ENCODE measurements at regions not wholly inside any gene's neighbourhood (a gene's known extent, or its start where the extent isn't known, plus 50 kb on each side); places are given as distances from the start of the nearest gene placed in this dataset.
A peak's percentile ranks its signal among the peaks of the same experiment; 100 is the strongest.
"Not testable (repeated sequence)": the region's sequence is repeated elsewhere in the genome, so short reads cannot be mapped to it uniquely, and the experiment has no call there.

DNA sequence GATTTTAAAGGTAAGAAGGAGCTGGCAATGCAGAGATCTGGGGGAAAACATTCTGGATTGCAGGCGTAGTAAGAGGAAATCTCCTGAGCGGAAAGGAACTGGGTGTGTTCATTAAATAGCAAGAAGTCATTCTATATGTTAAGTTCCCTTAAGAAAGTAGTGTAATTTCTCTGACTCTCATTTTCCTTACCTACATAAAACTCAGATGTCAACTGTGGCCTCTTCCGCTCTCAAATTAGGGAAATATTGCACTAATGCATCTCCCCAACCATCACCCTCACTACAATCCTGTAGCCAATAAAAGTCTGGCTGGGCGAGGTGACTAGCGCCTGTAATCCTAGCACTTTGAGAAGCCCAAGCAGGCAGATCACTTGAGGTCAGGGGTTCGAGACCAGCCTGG is 89.0 kb upstream of the CDC42EP3 start:
- no peak overlapping the region for H3K4me2 ChIP-seq (ENCODE audit: low read depth, low read length, poor library complexity, severe bottlenecking)
- H3K9me2 ChIP-seq (replicated peaks; ENCODE audit: low read depth, low read length), result no peaks in the 10 kb centered on the region
- no peak overlapping the region for H2AFZ ChIP-seq (ENCODE audit: low read length)
- H3K9ac ChIP-seq (ENCODE audit: low read depth, low read length, poor library complexity, severe bottlenecking), result no peak overlapping the region
- H3K36me3 ChIP-seq (ENCODE audit: insufficient read depth, low read length), result no peaks in the 10 kb centered on the region
- no peaks in the 10 kb centered on the region for H3K9me3 ChIP-seq (ENCODE audit: insufficient read depth, low read depth, low read length)
- no peak for TF ChIP-seq EZH2phosphoT487 (IDR thresholded peaks at IDR 0.05; ENCODE audit: borderline replicate concordance)
- TF ChIP-seq CTCF (conservative IDR thresholded peaks at IDR 0.05; ENCODE audit: low read length), result no peak
- no peaks in the 10 kb centered on the region for H3F3A ChIP-seq (ENCODE audit: low read depth)
- H3K79me2 ChIP-seq (ENCODE audit: insufficient read depth, low read length), result no peaks in the 10 kb centered on the region
- no peak overlapping the region for H3K4me3 ChIP-seq (ENCODE audit: low read length, poor library complexity, severe bottlenecking)
- no peaks in the 10 kb centered on the region for H3K27me3 ChIP-seq (ENCODE audit: insufficient read depth, low read length, poor library complexity, severe bottlenecking)
- H3K4me1 ChIP-seq (ENCODE audit: insufficient read depth, low read length, poor library complexity, severe bottlenecking), result peaks cover 16% of the 10 kb centered on the region
- H4K20me1 ChIP-seq (ENCODE audit: insufficient read depth, low read length, poor library complexity, severe bottlenecking), result no peaks in the 10 kb centered on the region

DNA sequence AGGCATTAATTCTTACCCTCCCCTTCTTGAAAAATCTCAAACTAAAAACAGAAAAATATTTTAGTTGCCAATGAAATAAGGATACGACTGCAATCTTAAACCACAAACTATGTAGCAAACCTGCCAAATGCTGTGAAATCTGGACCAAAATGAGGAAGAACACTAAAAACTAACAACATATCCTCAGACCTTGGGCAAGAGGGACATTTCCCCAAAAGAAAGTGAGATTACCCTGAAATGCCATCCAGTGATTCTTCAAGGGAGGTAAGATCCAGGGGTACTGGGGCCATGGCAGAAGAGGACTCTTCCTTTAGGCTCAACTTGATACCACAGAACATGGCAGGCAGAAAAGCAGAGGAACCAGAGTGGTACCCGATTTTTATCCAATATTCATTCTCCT is 90.8 kb upstream of the CDC42EP3 start:
- H2AFZ ChIP-seq (ENCODE audit: low read length); H3K79me2 ChIP-seq (ENCODE audit: insufficient read depth, low read length); H3K4me2 ChIP-seq (ENCODE audit: low read depth, low read length, poor library complexity, severe bottlenecking); H3K27me3 ChIP-seq (ENCODE audit: insufficient read depth, low read length, poor library complexity, severe bottlenecking); H4K20me1 ChIP-seq (ENCODE audit: insufficient read depth, low read length, poor library complexity, severe bottlenecking); H3K36me3 ChIP-seq (ENCODE audit: insufficient read depth, low read length); H3K9ac ChIP-seq (ENCODE audit: low read depth, low read length, poor library complexity, severe bottlenecking); H3K9me2 ChIP-seq (replicated peaks; ENCODE audit: low read depth, low read length); H3K4me3 ChIP-seq (ENCODE audit: low read length, poor library complexity, severe bottlenecking); H3K9me3 ChIP-seq (ENCODE audit: insufficient read depth, low read depth, low read length); H3F3A ChIP-seq (ENCODE audit: low read depth): not testable (repeated sequence)
- peaks cover 24% of the 10 kb centered on the region for H3K4me1 ChIP-seq (ENCODE audit: insufficient read depth, low read length, poor library complexity, severe bottlenecking)

DNA sequence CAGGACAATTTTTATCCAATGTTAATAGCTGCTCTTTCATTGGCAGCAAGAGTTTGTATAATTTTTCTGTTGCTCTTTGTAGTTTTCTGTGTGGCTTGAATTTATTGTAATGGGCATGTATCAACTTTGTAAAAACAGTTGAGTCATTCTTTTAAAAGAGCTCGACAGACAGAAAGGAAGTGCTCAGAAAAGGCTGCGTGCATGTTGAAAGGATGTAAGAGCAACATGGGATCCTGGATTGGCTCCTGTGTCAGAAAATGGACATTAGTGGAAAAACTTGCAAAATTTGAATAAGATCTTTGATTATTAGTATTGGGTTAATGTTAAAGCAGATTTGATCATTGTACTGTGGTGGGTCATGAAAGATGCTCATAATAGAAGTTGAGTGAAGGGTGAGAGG is 93.3 kb upstream of the CDC42EP3 start:
- peak overlapping the region; percentile 54 for H3K4me2 ChIP-seq (ENCODE audit: low read depth, low read length, poor library complexity, severe bottlenecking)
- H4K20me1 ChIP-seq (ENCODE audit: insufficient read depth, low read length, poor library complexity, severe bottlenecking), result no peaks in the 10 kb centered on the region
- no peaks in the 10 kb centered on the region for H3K27me3 ChIP-seq (ENCODE audit: insufficient read depth, low read length, poor library complexity, severe bottlenecking)
- H2AFZ ChIP-seq (ENCODE audit: low read length), result peak overlapping the region; percentile 26; the same call in 1 of the 2 replicates
- H3K9me2 ChIP-seq (replicated peaks; ENCODE audit: low read depth, low read length), result no peaks in the 10 kb centered on the region
- H3F3A ChIP-seq (ENCODE audit: low read depth), result no peaks in the 10 kb centered on the region
- H3K4me1 ChIP-seq (ENCODE audit: insufficient read depth, low read length, poor library complexity, severe bottlenecking), result peaks cover 43% of the 10 kb centered on the region
- TF ChIP-seq EZH2phosphoT487 (IDR thresholded peaks at IDR 0.05; ENCODE audit: borderline replicate concordance), result no peak
- no peak for TF ChIP-seq CTCF (conservative IDR thresholded peaks at IDR 0.05; ENCODE audit: low read length)
- H3K4me3 ChIP-seq (ENCODE audit: low read length, poor library complexity, severe bottlenecking), result peak overlapping the region; percentile 15
- H3K36me3 ChIP-seq (ENCODE audit: insufficient read depth, low read length), result no peaks in the 10 kb centered on the region
- peak overlapping the region; percentile 44 for H3K9ac ChIP-seq (ENCODE audit: low read depth, low read length, poor library complexity, severe bottlenecking)
- peaks cover 1% of the 10 kb centered on the region; the same call in 1 of the 2 replicates for H3K9me3 ChIP-seq (ENCODE audit: insufficient read depth, low read depth, low read length)
- H3K79me2 ChIP-seq (ENCODE audit: insufficient read depth, low read length), result no peaks in the 10 kb centered on the region

DNA sequence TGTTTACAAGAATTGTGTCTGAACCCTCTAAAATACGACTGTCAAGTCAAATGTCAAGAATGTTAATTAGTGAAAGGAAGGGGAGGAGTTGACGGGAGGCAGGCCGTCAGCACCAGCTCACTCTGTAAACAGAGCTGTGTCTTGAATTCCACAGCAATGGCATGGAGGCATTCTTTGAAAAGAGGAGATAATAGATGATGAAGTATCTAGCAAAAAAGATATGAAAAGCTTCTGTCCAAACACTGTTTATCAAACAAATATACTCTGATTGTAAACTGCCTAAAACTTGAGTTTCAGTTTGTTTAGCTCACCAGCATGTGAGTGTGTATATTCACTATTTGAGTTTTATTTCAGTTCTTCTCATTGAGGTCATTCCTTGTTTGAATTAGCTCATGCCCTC is 94.7 kb upstream of the CDC42EP3 start:
- Histone ChIP-seq H3F3A (ENCODE audit: low read depth) (no peaks in the 10 kb centered on the region), H3K36me3 (ENCODE audit: insufficient read depth, low read length) (no peaks in the 10 kb centered on the region), H3K27me3 (ENCODE audit: insufficient read depth, low read length, poor library complexity, severe bottlenecking) (no peaks in the 10 kb centered on the region), H3K9ac (ENCODE audit: low read depth, low read length, poor library complexity, severe bottlenecking) (no peak overlapping the region), H2AFZ (ENCODE audit: low read length) (0 out of 2 replicates have a peak overlapping the region, but pooled peaks have one; percentile 53), H3K79me2 (ENCODE audit: insufficient read depth, low read length) (no peaks in the 10 kb centered on the region), H3K4me3 (ENCODE audit: low read length, poor library complexity, severe bottlenecking) (no peak overlapping the region), H3K4me2 (ENCODE audit: low read depth, low read length, poor library complexity, severe bottlenecking) (no peak overlapping the region), H4K20me1 (ENCODE audit: insufficient read depth, low read length, poor library complexity, severe bottlenecking) (no peaks in the 10 kb centered on the region), H3K4me1 (ENCODE audit: insufficient read depth, low read length, poor library complexity, severe bottlenecking) (peaks cover 43% of the 10 kb centered on the region), H3K9me2 (replicated peaks; ENCODE audit: low read depth, low read length) (no peaks in the 10 kb centered on the region), H3K9me3 (ENCODE audit: insufficient read depth, low read depth, low read length) (peaks cover 4% of the 10 kb centered on the region; the same call in 1 of the 2 replicates)
- TF ChIP-seq CTCF (conservative IDR thresholded peaks at IDR 0.05; ENCODE audit: low read length) (no peak), EZH2phosphoT487 (IDR thresholded peaks at IDR 0.05; ENCODE audit: borderline replicate concordance) (no peak)

All from Loucy (cell line).